ENCODE measurements at regions not wholly inside any gene's neighbourhood (a gene's known extent, or its start where the extent isn't known, plus 50 kb on each side); places are given as distances from the start of the nearest gene placed in this dataset.

GRCh38 chr2:105597011-105597805 is 147.5 kb upstream of the NCK2 start:
- H3K4me3 ChIP-seq (replicated peaks; ENCODE audit: low read depth, low read length) = no peak overlapping the region
- TF ChIP-seq CTCF (IDR thresholded peaks at IDR 0.05; ENCODE audit: low read depth, low read length, missing control alignments) = no peak
- no peak for DNase-seq (ENCODE audit: extremely low read depth, low read depth)

- TF ChIP-seq CTCF (IDR thresholded peaks at IDR 0.05; ENCODE audit: low read depth, low read length, missing control alignments) = no peak
- H3K4me3 ChIP-seq (replicated peaks; ENCODE audit: low read depth, low read length) = no peak overlapping the region
- DNase-seq (ENCODE audit: extremely low read depth, low read depth) = no peak
These were observed 148.2 kb upstream of the NCK2 start for GRCh38 chr2:105596411-105596921.

GRCh38 chr2:105595536-105595935 is 149.2 kb upstream of the NCK2 start:
- TF ChIP-seq CTCF (IDR thresholded peaks at IDR 0.05; ENCODE audit: low read depth, low read length, missing control alignments) = no peak
- no peak for DNase-seq (ENCODE audit: extremely low read depth, low read depth)
- H3K4me3 ChIP-seq (replicated peaks; ENCODE audit: low read depth, low read length) = no peak overlapping the region

GRCh38 chr2:105593221-105593967 is 151.3 kb upstream of the NCK2 start:
- TF ChIP-seq CTCF (IDR thresholded peaks at IDR 0.05; ENCODE audit: low read depth, low read length, missing control alignments) = no peak
- H3K4me3 ChIP-seq (replicated peaks; ENCODE audit: low read depth, low read length) = no peak overlapping the region
- no peak for DNase-seq (ENCODE audit: extremely low read depth, low read depth)

GRCh38 chr2:105592288-105592687 is 152.4 kb upstream of the NCK2 start:
- no peak overlapping the region for H3K4me3 ChIP-seq (replicated peaks; ENCODE audit: low read depth, low read length)
- no peak for DNase-seq (ENCODE audit: extremely low read depth, low read depth)
- TF ChIP-seq CTCF (IDR thresholded peaks at IDR 0.05; ENCODE audit: low read depth, low read length, missing control alignments) = no peak

GRCh38 chr2:105590780-105591660 is 153.7 kb upstream of the NCK2 start:
- no peak for TF ChIP-seq CTCF (IDR thresholded peaks at IDR 0.05; ENCODE audit: low read depth, low read length, missing control alignments)
- no peak for DNase-seq (ENCODE audit: extremely low read depth, low read depth)
- H3K4me3 ChIP-seq (replicated peaks; ENCODE audit: low read depth, low read length) = no peak overlapping the region
